ENCODE measurements at regions not wholly inside any gene's neighbourhood (a gene's known extent, or its start where the extent isn't known, plus 50 kb on each side); places are given as distances from the start of the nearest gene placed in this dataset.
"Not testable (repeated sequence)": the region's sequence is repeated elsewhere in the genome, so short reads cannot be mapped to it uniquely, and the experiment has no call there.

- TF ChIP-seq CTCF (tag by site-specific recombination; IDR thresholded peaks at IDR 0.05): not testable (repeated sequence)
- TF ChIP-seq, protein P1, sequence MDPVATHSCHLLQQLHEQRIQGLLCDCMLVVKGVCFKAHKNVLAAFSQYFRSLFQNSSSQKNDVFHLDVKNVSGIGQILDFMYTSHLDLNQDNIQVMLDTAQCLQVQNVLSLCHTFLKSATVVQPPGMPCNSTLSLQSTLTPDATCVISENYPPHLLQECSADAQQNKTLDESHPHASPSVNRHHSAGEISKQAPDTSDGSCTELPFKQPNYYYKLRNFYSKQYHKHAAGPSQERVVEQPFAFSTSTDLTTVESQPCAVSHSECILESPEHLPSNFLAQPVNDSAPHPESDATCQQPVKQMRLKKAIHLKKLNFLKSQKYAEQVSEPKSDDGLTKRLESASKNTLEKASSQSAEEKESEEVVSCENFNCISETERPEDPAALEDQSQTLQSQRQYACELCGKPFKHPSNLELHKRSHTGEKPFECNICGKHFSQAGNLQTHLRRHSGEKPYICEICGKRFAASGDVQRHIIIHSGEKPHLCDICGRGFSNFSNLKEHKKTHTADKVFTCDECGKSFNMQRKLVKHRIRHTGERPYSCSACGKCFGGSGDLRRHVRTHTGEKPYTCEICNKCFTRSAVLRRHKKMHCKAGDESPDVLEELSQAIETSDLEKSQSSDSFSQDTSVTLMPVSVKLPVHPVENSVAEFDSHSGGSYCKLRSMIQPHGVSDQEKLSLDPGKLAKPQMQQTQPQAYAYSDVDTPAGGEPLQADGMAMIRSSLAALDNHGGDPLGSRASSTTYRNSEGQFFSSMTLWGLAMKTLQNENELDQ (tag by site-specific recombination; IDR thresholded peaks at IDR 0.05; ENCODE audit: low read depth): not testable (repeated sequence)
Measured at GRCh38 chr22:23435186-23435585, 144.9 kb downstream of the IGLL1 start.

Measured in HEK293 (cell line).